GM19463 (cell line): ENCODE measurements at regions not wholly inside any gene's neighbourhood (a gene's known extent, or its start where the extent isn't known, plus 50 kb on each side); places are given as distances from the start of the nearest gene placed in this dataset.
"Not testable (repeated sequence)": the region's sequence is repeated elsewhere in the genome, so short reads cannot be mapped to it uniquely, and the experiment has no call there.

Source experiments
- ATAC-seq: cut with Tn5 transposase; IDR thresholded peaks from one replicate; pipeline ENCODE4 v1.9.1; 2021; ENCODE audit warnings: mild to moderate bottlenecking, moderate library complexity; ENCODE audit not compliant: unreplicated experiment

DNA sequence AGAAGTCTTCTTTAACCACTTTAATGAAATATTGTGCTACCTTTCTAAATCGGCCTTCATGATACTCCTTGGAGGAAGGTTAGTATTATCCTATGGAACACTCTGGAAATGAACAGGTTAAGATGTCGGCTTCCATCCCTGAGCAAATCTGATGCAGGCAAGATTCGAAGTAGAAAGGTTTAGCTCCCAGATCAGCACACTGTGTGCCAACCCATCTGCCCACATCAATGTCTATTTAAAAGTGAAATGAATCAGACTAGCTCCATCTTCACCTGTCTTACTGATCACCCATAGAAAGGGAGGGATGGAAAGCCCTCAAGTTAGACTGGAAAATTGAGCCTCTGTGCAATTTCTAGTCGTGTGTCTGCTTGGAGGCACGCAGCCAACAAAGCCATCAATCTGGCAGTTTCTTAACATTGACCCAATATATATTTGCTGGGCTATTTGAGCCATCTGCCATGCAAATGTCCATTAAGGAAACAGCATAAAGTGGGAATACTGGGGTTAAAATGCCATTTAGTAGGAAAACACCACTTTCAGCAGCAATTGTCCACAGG lies 506.1 kb downstream of the RMST start:
- no peak for ATAC-seq

DNA sequence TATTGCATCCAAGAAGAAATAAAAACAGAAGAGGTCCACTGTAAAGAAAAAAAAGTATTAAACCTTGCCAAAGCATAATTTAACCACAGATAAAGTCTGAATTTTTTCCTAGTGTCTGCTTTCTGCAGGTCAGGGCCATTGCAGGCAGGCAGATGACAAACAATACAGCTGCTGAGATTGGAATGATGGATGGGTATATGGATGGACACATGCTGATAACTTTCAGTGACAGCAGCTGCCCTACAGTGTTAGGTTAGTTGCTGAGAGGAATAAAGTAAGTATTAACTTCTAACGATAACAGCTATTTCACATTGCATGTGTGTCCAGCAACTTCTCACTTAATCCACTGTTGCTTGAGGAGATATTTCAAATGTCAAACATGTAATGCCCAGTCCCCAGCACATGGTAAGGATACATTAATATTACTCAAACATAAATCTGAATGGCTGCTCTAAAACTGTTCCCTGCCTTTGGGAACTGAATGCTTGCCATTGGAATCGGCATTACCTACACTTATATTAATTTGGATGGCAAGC lies 515.3 kb downstream of the RMST start:
- no peak for ATAC-seq

DNA sequence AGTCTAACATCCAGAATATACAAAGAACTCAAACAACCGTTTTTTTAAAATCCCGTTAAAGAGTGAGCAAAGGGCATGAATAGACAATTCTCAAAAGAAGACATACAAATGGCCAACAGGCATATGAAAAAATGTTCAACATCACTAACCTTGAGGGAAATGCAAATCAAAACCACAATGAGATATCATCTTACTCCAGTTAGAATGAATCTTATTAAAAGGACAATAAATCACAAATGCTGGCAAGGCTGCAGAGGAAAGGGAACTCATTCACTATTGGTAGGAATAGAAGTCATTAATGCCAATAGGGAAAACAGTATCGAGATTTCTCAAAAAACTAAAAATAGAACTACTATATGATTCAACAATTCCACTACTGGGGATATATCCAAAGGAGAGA lies 520.1 kb downstream of the RMST start:
- no peak for ATAC-seq

DNA sequence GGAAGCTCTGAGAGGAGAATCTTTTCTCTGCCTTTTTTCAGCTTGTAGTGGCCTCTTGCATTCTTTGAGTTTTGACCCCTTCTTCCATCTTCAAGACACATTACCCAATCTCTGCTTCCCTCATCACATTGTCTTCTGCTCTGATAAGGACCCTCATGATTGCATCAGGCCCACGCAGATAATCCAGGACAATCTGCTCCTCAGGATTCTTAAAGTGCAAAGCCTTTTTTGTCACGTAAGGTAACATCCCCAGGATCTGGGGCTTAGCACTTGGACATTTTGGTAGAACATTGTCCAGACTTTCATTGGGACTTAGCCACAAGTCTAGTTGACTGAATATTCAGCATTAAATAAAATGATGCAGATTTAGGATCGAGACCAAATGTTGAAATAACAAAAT lies 521.2 kb downstream of the RMST start:
- ATAC-seq = no peak

DNA sequence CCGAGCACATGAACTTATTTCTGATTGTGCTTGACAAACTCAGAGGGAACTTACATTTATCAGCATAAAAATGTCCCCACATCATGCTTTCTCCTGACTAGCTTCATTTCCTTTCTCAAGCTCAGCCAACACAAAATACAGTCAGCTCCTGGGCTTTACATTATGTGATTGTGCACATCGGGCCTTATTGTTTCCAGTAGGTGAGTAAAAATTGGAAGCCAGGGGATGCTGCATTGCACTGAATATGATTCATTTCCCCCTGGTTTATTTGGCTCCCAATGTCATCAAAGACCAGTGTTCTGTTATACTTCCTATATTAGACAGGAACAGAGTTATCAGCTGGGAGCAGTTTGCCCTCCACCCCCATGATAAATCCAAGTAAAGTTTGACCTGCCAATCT lies 521.8 kb downstream of the RMST start:
- no peak for ATAC-seq

DNA sequence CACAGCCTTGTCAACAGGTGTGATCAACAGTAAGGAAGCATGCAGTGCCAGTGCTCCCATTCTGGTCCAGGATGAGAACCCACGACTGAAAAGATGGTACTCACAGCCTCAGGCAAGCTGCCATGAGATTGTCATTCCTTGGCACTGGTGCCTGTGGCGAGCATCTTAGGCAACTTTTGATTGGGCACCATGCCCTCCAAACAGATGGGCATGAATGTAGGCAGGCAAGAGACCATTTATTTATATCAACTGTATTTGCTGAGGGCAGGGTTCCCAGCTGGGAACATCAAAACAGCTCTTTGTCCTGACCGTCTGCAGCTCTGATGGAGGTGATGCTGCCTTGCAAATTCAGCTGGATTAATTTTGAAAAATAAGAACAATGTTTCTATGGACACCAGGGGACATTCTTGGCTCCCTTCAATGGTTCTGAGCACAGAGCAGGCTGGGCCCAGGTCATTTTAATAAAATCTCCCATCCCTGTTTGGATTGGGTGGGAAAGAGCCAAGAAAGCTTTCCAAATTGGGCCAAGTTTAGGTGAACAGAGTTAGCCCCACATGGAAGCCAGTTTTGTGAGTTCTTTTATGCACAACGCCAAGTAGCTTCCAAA lies 522.5 kb downstream of the RMST start:
- ATAC-seq = no peak

DNA sequence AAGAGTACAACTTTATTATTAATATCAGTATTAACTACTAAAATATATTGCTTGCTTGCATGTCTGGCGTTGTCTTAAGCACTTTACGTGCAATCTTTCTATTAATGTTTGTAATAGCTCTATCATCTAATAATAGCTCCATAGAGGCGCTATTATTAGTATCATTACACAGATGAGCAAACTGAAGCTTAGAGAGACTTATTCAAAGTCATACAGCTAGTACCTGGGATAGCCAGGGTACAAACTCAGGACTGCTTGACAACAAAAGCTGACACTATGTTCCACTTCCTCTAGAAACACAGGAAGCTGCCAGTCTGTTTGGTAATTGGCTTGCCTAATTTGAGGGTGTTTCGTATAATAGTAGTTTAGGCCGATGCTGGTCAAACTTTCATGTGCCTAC lies 523.2 kb downstream of the RMST start:
- no peak for ATAC-seq

DNA sequence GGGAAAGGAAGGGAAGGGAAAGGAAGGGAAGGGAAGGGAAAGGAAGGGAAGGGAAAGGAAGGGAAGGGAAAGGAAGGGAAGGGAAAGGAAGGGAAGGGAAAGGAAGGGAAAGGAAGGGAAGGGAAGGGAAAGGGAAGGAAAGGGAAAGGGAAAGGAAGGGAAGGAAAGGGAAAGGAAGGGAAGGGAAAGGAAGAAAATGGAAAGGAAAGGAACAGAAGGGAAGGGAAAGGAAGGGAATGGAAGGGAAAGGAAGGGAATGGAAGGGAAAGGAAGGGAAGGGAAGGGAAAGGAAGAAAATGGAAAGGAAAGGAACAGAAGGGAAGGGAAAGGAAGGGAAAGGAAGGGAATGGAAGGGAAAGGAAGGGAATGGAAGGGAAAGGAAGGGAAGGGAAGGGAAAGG lies 526.0 kb downstream of the RMST start:
- ATAC-seq = not testable (repeated sequence)

DNA sequence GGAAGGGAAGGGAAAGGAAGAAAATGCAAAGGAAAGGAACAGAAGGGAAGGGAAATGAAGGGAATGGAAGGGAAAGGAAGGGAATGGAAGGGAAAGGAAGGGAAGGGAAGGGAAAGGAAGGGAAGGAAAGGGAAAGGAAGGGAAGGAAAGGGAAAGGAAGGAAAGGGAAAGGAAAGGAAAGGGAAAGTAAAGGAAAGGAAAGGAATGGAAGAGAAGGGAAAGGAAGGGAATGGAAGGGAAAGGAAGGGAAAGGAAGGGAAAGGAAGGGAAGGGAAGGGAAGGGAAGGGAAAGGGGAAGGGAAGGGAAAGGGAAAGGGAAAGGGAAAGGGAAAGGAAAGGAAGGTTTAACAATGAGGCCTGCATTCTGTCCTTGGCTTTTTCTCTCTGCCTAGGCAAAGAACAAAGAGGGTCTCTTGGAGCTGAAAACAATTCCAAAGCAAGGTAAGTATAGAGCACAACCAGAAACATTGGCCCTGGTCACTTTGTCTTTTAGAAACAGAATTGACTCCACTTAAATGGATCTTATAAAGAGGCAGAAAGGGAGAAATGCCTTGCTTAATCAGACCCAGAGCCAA lies 525.9 kb upstream of the TMPO start:
- no peak for ATAC-seq

DNA sequence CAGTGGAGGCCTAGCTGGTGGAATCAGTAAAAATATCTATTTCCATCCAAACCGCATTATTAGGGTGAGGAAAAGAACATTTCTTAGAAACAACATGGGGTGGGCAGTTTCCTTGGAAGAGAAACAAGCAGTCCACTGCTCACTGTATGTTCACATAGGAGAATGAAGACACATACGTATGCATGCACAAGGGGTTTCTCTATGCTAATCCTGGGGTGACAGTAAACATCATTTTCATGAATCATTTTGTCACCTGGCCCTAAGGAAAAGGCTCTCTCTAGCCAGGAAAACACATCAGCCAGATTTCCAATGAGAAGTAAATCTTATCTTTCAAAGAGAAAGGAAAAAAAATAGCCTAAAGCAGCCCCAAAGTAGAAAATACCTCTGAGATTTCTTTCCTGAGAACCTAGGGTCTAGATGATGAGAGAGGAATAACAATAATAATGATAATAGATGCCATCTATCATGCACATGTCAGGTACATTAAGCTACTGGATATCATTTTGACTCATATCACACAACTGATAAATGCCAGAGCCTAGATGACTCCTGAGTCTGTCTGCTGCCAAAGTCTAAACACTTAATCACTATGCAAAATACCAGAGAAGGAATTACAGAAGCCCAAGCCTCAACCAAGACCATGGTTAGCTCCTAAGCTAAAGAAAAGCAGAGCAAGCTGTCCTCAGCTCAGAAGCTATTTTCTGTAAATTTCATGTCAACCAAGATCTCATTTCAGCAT lies 520.5 kb upstream of the TMPO start:
- no peak for ATAC-seq

DNA sequence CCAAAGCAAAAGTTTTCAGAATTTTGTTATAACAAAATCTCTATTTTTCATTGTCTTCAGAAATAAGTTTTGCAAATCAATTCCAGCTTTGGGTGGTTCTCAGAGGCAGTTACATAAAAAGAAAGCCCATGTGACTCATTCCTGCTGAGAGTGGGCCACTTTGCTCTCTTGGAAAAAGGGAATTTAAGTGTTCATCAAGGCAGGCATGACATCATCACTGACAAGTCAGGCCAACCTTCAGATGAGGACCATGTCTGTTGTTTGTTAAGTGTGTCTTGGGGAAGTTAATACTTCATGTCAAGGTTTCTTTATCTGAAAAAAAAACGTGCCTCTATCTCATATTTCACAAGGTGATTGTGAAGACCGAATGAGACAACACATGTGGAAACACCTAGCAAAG lies 519.8 kb upstream of the TMPO start:
- no peak for ATAC-seq

DNA sequence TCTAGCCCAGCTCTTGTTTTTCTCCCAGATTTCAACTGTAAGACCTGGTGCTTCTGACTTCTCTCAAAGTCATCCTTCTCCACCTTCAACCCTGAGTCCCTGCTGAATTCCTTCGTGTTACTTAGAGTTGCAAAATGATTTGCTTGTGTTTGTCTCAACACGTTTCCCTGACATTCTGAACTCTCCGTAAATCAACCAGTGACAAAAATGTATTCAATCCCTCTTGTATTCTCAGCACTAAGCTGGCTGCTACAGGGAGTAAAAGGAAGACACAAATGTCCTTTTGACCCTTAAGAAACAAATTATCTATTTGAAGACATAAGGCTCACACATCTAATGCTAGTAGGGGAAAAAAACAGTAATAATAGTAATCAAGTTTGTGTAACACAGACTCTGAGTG lies 514.0 kb upstream of the TMPO start:
- ATAC-seq = no peak

DNA sequence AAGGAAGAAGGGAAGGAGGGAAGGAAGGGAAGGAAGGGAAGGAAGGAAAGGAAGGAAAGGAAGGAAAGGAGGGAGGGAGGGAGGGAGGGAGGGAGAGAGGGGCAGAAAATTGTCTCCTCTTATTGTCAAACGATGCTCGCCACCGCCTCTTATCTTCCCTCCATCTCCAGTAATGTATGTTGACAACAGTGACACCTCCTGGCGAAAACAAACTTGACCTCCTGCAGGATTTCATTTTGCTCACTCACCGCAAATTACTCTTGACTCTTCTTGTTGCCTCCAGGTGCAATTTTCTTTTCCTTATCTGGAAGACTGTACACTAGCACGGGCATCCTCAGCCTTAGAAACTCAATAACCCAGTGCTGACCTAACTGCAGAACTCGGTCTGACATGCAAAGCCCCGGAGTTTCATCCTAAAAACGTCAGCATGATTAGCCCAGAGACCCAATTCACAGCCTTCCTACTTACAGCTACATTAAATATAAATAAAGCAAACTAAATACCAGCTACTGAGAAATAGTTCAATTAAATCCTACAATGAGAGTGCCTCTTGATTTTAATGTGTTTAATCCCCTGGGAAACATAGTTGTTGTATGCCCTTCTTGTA lies 512.4 kb upstream of the TMPO start:
- ATAC-seq = peak; percentile 77

DNA sequence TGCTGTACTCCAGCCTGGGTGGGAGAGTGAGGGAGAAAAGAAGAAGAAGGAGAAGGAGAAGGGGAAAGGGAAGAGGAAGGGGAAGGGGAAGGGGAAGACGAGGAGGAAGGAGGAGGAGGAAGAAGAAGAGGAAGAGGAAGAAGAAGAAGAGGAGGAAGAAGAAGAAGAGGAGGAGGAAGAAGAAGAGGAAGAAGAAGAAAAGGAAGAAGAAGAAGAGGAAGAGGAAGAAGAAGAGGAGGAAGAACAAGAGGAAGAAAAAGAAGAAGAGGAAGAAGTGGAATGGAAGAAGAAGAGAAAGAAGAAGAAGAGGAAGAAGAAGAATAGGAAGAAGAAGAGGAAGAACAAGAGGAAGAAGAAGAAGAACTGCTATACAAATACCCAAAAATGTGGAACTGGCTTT lies 507.4 kb upstream of the TMPO start:
- ATAC-seq = no peak

DNA sequence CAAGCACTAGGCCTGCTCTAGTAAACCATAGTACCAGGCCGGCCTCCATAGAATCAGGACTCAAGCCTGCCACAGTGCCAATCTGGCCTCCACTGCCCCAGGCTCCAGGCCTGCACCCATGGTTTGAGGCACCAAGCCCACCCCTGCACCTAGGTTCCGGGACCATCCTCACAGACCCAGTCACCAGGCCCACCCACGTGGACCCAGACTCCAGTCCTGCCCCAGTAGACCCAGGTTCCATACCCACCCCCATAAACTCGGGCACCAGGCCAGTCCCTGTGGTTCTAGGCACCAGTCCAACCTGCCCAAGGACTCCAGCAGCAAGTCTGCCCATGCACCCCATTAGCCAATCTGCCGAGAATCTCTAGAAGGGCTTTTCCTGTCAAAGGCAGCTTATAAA lies 501.8 kb upstream of the TMPO start:
- ATAC-seq = no peak

DNA sequence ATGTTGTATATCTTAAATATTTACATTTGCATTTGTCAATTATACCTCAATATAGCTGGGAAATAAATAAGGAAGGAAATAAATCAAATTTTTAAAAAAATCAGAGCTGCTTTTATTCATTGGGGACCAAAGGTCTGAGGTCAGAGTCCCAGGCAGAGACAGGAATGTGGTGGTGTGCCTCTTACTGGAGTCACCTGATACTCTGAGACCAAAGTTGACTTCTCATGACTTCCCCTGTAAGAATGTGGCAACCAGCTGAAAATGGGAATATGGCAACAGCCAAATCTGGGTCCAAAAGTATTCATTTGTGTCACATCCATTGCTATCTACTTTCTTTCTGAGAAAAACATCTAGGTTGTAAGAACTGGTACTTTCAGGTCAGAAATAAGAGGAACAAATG lies 496.6 kb upstream of the TMPO start:
- ATAC-seq = no peak

DNA sequence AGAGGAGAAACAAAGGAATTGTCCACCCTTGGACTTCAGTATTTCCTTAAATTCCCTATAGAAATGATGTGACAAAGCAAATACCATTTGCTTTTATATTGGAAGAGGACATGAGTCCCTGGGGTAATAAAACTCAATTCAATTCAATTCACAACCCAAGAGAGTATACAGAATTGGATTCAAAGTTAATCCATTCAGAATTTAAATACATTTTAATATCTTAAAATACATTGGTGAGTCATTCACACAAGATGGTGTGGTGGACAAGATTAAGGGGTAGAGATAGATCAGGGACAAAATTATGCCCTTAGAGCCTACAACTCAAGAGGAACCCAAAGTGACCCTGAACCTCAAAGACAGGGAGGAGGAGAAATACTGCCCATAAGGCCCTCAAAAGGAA lies 495.0 kb upstream of the TMPO start:
- no peak for ATAC-seq

DNA sequence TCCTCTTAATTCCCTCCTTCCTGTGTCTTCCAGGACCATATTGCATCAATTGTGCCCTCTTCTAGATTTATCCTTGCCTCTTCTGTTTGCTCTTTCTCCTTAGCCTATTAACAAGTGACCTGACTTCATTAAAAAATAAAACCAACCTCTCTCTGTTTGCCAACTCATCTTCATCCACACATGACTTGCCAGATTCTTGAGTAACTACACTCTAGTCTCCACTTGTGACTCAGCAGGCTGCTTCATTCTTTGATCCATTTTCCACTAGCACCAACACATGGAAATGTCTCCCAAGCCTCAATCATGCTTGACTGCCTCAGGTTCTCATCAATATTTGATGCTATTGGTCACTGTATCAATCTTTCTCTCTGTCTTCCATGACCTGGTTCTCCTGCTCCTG lies 492.4 kb upstream of the TMPO start:
- no peak for ATAC-seq

DNA sequence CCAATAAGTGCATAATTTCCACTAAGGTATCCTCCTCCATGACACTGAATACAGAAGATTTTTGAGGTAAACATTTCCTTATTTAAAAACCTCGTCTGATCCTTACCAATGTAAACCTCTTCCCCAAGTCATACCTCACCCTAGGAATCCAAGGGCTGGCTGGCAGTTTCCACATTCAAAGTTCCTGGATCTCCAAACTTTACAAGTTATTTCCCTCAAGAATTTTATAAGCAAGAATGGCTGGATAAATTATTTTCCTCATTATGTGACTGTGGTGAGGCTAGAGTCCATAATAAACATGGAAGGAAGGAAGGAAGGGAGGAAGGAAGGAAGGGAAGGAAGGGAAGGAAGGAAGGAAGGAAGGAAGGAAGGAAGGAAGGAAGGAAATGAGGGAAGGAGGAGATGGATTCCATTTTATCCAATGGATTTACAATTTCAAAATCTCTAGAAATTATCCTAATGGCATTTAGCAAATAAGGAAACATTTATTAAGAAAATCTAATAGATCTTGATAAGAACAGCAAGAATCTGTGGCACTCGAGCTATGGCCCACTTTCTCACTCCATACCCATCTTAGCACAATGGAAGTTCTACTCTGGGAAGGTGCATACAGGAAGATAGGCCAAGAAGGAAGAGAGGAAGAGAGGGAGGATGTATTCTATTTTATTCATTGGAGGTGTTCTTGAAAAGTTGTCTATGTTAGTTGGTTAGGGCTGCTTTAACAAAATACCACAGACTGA lies 477.8 kb upstream of the TMPO start:
- no peak for ATAC-seq

DNA sequence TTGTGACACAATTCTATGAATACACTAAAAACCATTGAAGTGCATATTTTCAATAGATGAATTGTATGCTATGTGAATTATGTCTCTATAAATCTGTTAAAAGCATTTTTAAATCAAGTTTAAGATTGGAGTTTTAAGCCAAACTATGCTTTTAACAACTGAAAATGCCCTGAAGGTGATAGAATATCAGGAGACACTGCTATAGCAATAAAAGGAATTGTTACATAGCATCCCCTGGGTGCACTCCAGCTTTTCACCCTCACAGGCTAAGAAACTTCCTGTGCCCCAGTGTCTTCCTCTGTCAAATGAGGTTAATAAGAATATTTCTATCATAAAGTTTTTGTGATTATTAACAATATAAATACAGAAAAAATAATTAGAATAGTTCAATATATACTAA lies 472.7 kb upstream of the TMPO start:
- no peak for ATAC-seq

DNA sequence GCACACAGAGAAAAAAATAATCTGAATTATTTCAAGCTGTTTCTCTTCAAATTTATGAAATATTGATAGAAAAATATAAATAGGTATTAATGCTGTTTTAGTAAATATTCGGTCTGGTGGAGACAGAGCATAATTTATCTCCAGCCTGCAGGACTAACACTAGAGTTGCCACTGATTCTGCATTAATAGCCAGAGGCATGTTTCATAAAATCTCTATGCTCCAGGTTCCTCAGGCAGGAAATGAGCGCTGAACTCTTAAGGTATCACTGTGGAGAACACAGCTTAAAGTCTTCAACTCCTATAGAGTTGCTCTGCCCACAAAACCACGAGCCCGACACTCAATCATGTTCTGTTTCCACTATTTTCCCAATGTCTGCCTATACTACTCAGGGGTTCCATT lies 470.0 kb upstream of the TMPO start:
- ATAC-seq = no peak
